Breast epithelium (tissue), 3 donors: ENCODE measurements at regions not wholly inside any gene's neighbourhood (a gene's known extent, or its start where the extent isn't known, plus 50 kb on each side); places are given as distances from the start of the nearest gene placed in this dataset.

ENCODE experiments used
- POLR2A ChIP-seq: fragments of 450-650 bp; IDR thresholded peaks from one replicate; pipeline ENCODE4 v1.6.1; 2016; ENCODE audit warnings: antibody characterized with exemption, mild to moderate bottlenecking, moderate library complexity
- TF ChIP-seq, protein P1 (sequence below), 3 donors: fragments of 450-650 bp; IDR thresholded peaks; one replicate each; pipeline ENCODE4 v1.5.1; 2016 to 2017; ENCODE audit warnings: antibody characterized with exemption in 3 of 3, mild to moderate bottlenecking in 3 of 3, moderate library complexity in 3 of 3

DNA sequence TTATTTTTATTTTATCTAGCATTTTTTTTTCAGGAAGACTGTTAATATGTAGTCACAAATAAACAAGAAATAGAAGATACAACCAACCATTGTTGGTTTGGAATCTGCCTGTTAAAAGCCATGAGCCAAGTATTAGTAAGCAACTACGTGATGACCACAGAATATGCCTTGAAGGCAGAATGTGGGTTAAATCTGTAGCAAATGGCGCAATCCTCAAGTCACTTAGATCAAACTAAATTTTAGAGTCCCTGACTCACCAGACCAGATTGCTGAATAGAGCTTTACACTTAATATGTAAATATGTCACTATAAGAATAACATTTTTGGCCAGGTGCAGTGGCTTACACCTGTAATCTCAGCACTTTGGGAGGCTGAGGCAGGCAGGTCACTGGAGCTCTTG lies 800.1 kb upstream of the CITED2 start:
- TF ChIP-seq, protein P1, sequence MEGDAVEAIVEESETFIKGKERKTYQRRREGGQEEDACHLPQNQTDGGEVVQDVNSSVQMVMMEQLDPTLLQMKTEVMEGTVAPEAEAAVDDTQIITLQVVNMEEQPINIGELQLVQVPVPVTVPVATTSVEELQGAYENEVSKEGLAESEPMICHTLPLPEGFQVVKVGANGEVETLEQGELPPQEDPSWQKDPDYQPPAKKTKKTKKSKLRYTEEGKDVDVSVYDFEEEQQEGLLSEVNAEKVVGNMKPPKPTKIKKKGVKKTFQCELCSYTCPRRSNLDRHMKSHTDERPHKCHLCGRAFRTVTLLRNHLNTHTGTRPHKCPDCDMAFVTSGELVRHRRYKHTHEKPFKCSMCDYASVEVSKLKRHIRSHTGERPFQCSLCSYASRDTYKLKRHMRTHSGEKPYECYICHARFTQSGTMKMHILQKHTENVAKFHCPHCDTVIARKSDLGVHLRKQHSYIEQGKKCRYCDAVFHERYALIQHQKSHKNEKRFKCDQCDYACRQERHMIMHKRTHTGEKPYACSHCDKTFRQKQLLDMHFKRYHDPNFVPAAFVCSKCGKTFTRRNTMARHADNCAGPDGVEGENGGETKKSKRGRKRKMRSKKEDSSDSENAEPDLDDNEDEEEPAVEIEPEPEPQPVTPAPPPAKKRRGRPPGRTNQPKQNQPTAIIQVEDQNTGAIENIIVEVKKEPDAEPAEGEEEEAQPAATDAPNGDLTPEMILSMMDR (IDR thresholded peaks at IDR 0.05): no peak
- no peak for TF ChIP-seq POLR2A
